Psoas muscle (tissue), 7 donors: ENCODE measurements at regions not wholly inside any gene's neighbourhood (a gene's known extent, or its start where the extent isn't known, plus 50 kb on each side); places are given as distances from the start of the nearest gene placed in this dataset.

Experiments
- ATAC-seq, 4 donors: fragments of 200-7000 bp; cut with Tn5 transposase; one replicate each; pipeline ENCODE4 v1.9.1; 2020; ENCODE audit warnings: moderate library complexity in 3 of 4, mild to moderate bottlenecking in 2 of 4
- DNase-seq, 2 donors: peaks; one replicate each; pipeline ENCODE4 v3.0.0-alpha.2; 2020
- H3K27ac ChIP-seq: fragments of 200-600 bp; one replicate; pipeline ENCODE4 v1.8.0; 2022
- H3K27me3 ChIP-seq, 3 donors: fragments of 200-600 bp in 1 of 3; one replicate each; pipeline versions ENCODE4 v1.6.1 to v1.8.0; 2013 to 2022; ENCODE audit warnings: low read length in 2 of 3, mild to moderate bottlenecking in 2 of 3, moderate library complexity in 1 of 3; ENCODE audit not compliant: insufficient read depth in 3 of 3
- H3K36me3 ChIP-seq, 2 donors: fragments of 200-600 bp in 1 of 2; one replicate each; pipeline versions ENCODE4 v1.6.1 to v1.8.0; 2013 to 2022; ENCODE audit warnings: low read depth in 1 of 2, mild to moderate bottlenecking in 1 of 2, moderate library complexity in 1 of 2; ENCODE audit not compliant: insufficient read depth in 1 of 2
- H3K4me1 ChIP-seq: fragments of 200-600 bp; one replicate; pipeline ENCODE4 v1.8.0; 2022
- H3K4me3 ChIP-seq: fragments of 200-600 bp; one replicate; pipeline ENCODE4 v1.8.0; 2022; ENCODE audit warnings: mild to moderate bottlenecking
- H3K9me3 ChIP-seq: fragments of 200-600 bp; one replicate; pipeline ENCODE4 v1.8.0; 2022
- CTCF ChIP-seq: fragments of 200-600 bp; IDR thresholded peaks from one replicate; pipeline ENCODE4 v1.8.0; 2022; ENCODE audit warnings: antibody characterized with exemption
- WGBS, 3 donors: extraction: QIAGEN DNeasy Blood & Tissue Kit; methylation state at CpG; one replicate each; pipeline versions ENCODE4 v1.1.6 to v1.1.7; 2013; 5-methylcytosine and 5-hydroxymethylcytosine counted together
- intact Hi-C, 2 donors: fragments of 100-400 bp; cut with DNase I; formaldehyde crosslinking; loops; one replicate each; pipeline versions ENCODE4 v1.11.0 to v1.14.2; 2022
- donor health status: healthy with polysubstance abuse.
- donor health status: DM: no; HTN: no; CAD: no; lungs with moderate emphysema.
- donor health status: Bipolar disorder and iron deficiency.
- donor health status: healthy.
- donor health status: DM: yes; HTN: yes; CAD: no.
- donor health status: DM: no; HTN: no; CAD: no.
- donor health status: DM: yes; HTN: yes; CAD: no.

- 83 to 88% (median 84%) methylated on average over 9 of the region's 9 CpGs for WGBS, 3 donors
- no peaks in the 10 kb centered on the region for H3K4me1 ChIP-seq
- no peaks in the 10 kb centered on the region for H3K36me3 ChIP-seq
- no peaks in the 10 kb centered on the region for H3K9me3 ChIP-seq
- intact Hi-C loops: no loop called here
- H3K27ac ChIP-seq: no peak overlapping the region
- TF ChIP-seq CTCF: no peak
- no peaks in the 10 kb centered on the region for H3K27me3 ChIP-seq
- no peak overlapping the region for H3K4me3 ChIP-seq
- ATAC-seq: no peak
- DNase-seq: no peak
Observed at GRCh38 chr4:18138076-18138665, 116.6 kb upstream of the LCORL start.

GRCh38 chr4:18134111-18134510 is 112.6 kb upstream of the LCORL start:
- Histone ChIP-seq H3K36me3 (no peaks in the 10 kb centered on the region), H3K4me3 (no peak overlapping the region), H3K9me3 (no peaks in the 10 kb centered on the region), H3K27me3 (no peaks in the 10 kb centered on the region), H3K27ac (no peak overlapping the region), H3K4me1 (no peaks in the 10 kb centered on the region)
- intact Hi-C loops: no loop called here
- no peak for ATAC-seq
- TF ChIP-seq CTCF: no peak
- DNase-seq: no peak

GRCh38 chr4:18130256-18130655 is 108.7 kb upstream of the LCORL start:
- WGBS, 3 donors: 92 to 95% (median 95%) methylated on average over 3 of the region's 3 CpGs
- H3K4me3 ChIP-seq: no peak overlapping the region
- TF ChIP-seq CTCF: no peak
- DNase-seq (no peak), ATAC-seq (no peak)
- H3K4me1 ChIP-seq: no peaks in the 10 kb centered on the region
- H3K27me3 ChIP-seq: no peaks in the 10 kb centered on the region
- intact Hi-C loops: no loop called here
- no peaks in the 10 kb centered on the region for H3K9me3 ChIP-seq
- H3K27ac ChIP-seq: no peak overlapping the region
- no peaks in the 10 kb centered on the region for H3K36me3 ChIP-seq

GRCh38 chr4:18128241-18128640 is 106.7 kb upstream of the LCORL start:
- intact Hi-C loops: no loop called here

More at GRCh38 chr4:18128241-18128640, 106.7 kb upstream of the LCORL start:
- H3K36me3 ChIP-seq: no peaks in the 10 kb centered on the region
- H3K27ac ChIP-seq: no peak overlapping the region
- DNase-seq: no peak
- ATAC-seq: no peak
- H3K9me3 ChIP-seq: no peaks in the 10 kb centered on the region
- no peak overlapping the region for H3K4me3 ChIP-seq
- no peak for TF ChIP-seq CTCF
- no peaks in the 10 kb centered on the region for H3K27me3 ChIP-seq
- H3K4me1 ChIP-seq: no peaks in the 10 kb centered on the region
